ENCODE measurements at regions not wholly inside any gene's neighbourhood (a gene's known extent, or its start where the extent isn't known, plus 50 kb on each side); places are given as distances from the start of the nearest gene placed in this dataset.
A peak's percentile ranks its signal among the peaks of the same experiment; 100 is the strongest.

GRCh38 chr2:15735484-15736326 is 144.0 kb downstream of the DDX1 start:
- no peak for DNase-seq

- no peak for DNase-seq
Measured at GRCh38 chr2:15736396-15737180, 144.9 kb downstream of the DDX1 start.

GRCh38 chr2:15737314-15738224 is 145.9 kb downstream of the DDX1 start:
- no peak for DNase-seq

GRCh38 chr2:15738225-15738546 is 146.5 kb downstream of the DDX1 start:
- no peak for DNase-seq

GRCh38 chr2:15738943-15739342 is 147.3 kb downstream of the DDX1 start:
- no peak for DNase-seq

GRCh38 chr2:15744820-15745219 is 153.2 kb downstream of the DDX1 start:
- DNase-seq = no peak

- no peak for DNase-seq
Measured at GRCh38 chr2:15745350-15745749, 153.7 kb downstream of the DDX1 start.

- peak; percentile 6 for DNase-seq
Measured at GRCh38 chr2:15745907-15746702, 154.4 kb downstream of the DDX1 start.

- no peak for DNase-seq
Measured at GRCh38 chr2:15746703-15747550, 155.3 kb downstream of the DDX1 start.

- no peak for DNase-seq
Measured at GRCh38 chr2:15747603-15748471, 156.2 kb downstream of the DDX1 start.

GRCh38 chr2:15748736-15749323 is 157.2 kb downstream of the DDX1 start:
- DNase-seq = no peak

GRCh38 chr2:15749460-15750432 is 158.1 kb downstream of the DDX1 start:
- peak; percentile 40 for DNase-seq

- DNase-seq = no peak
Measured at GRCh38 chr2:15750433-15750814, 158.8 kb downstream of the DDX1 start.

GRCh38 chr2:15750822-15751329 is 159.2 kb downstream of the DDX1 start:
- no peak for DNase-seq

GRCh38 chr2:15751477-15751876 is 159.8 kb downstream of the DDX1 start:
- DNase-seq = no peak

GRCh38 chr2:15752552-15753232 is 161.0 kb downstream of the DDX1 start:
- no peak for DNase-seq

- no peak for DNase-seq
Measured at GRCh38 chr2:15753233-15753798, 161.6 kb downstream of the DDX1 start.

Data from fibroblast of skin of back (primary cell).